HepG2 (cell line): ENCODE measurements at regions not wholly inside any gene's neighbourhood (a gene's known extent, or its start where the extent isn't known, plus 50 kb on each side); places are given as distances from the start of the nearest gene placed in this dataset.

Experiments used
- ATF1 ChIP-seq: IDR thresholded peaks from 2 replicates; pipeline ENCODE4 v1.6.1; 2016; ENCODE audit warnings: mild to moderate bottlenecking, control low read depth
- BCLAF1 ChIP-seq: fragments of 450-650 bp; IDR thresholded peaks from 2 replicates; pipeline ENCODE4 v1.6.1; 2017; ENCODE audit warnings: mild to moderate bottlenecking
- EHMT2 ChIP-seq: fragments of 200-600 bp; sonication (generic); IDR thresholded peaks from 2 replicates; pipeline ENCODE4 v1.7.0; 2017; ENCODE audit warnings: antibody characterized with exemption, low read depth, low read length, borderline replicate concordance
- GPN1 ChIP-seq: sonication (generic); formaldehyde crosslinking; IDR thresholded peaks from 2 replicates; pipeline ENCODE4 v1.5.1; 2020; ENCODE audit warnings: missing genetic modification reagents, borderline replicate concordance
- HDAC2 ChIP-seq: sonication (generic); formaldehyde crosslinking; IDR thresholded peaks from 2 replicates; pipeline ENCODE4 v1.4.0; 2020; ENCODE audit warnings: missing genetic modification reagents
- MAFG ChIP-seq: sonication (generic); formaldehyde crosslinking; IDR thresholded peaks from 2 replicates; pipeline ENCODE4 v1.5.1; 2020; ENCODE audit warnings: mild to moderate bottlenecking, missing genetic modification reagents
- MAZ ChIP-seq, 2 experiments: sonication (generic) in 1 of 2; formaldehyde crosslinking in 1 of 2; IDR thresholded peaks; 2 replicates each; pipeline versions ENCODE4 v1.5.0 to v1.6.1; 2012 to 2020; ENCODE audit warnings: low read depth in 2 of 2, mild to moderate bottlenecking in 2 of 2, borderline replicate concordance in 1 of 2, improper control_type of control experiment in 1 of 2, low read length in 1 of 2, missing genetic modification reagents in 1 of 2, moderate library complexity in 1 of 2
- NCOA1 ChIP-seq: sonication (generic); formaldehyde crosslinking; IDR thresholded peaks from 2 replicates; pipeline ENCODE4 v1.9.0; 2021; ENCODE audit warnings: missing genetic modification reagents
- SALL1 ChIP-seq: sonication (generic); formaldehyde crosslinking; IDR thresholded peaks from 2 replicates; pipeline ENCODE4 v1.8.0; 2022; ENCODE audit warnings: mild to moderate bottlenecking, missing genetic modification reagents
- SRY ChIP-seq: sonication (generic); formaldehyde crosslinking; IDR thresholded peaks from 2 replicates; pipeline ENCODE4 v1.8.0; 2022; ENCODE audit warnings: mild to moderate bottlenecking, missing genetic modification reagents
- ZNF205 ChIP-seq: IDR thresholded peaks from 2 replicates; pipeline ENCODE4 v1.6.1; 2018; ENCODE audit warnings: missing biosample characterization, missing genetic modification reagents
- ZNF232 ChIP-seq: sonication (generic); formaldehyde crosslinking; IDR thresholded peaks from 2 replicates; pipeline ENCODE4 v1.4.0; 2020; ENCODE audit warnings: missing genetic modification reagents, borderline replicate concordance
- ZNF335 ChIP-seq: sonication (generic); formaldehyde crosslinking; IDR thresholded peaks from 2 replicates; pipeline ENCODE4 v1.4.0; 2020; ENCODE audit warnings: missing genetic modification reagents
- ZNF629 ChIP-seq: sonication (generic); formaldehyde crosslinking; conservative IDR thresholded peaks from 2 replicates; pipeline ENCODE4 v1.5.0; 2020; ENCODE audit warnings: missing genetic modification reagents
- ZNF709 ChIP-seq: sonication (generic); formaldehyde crosslinking; IDR thresholded peaks from 2 replicates; pipeline ENCODE4 v1.5.0; 2020; ENCODE audit warnings: mild to moderate bottlenecking, missing genetic modification reagents
- ZNF768 ChIP-seq: sonication (generic); formaldehyde crosslinking; IDR thresholded peaks from 2 replicates; pipeline ENCODE4 v1.4.0; 2020; ENCODE audit warnings: missing genetic modification reagents
- ZNF772 ChIP-seq: sonication (generic); formaldehyde crosslinking; IDR thresholded peaks from 2 replicates; pipeline ENCODE4 v1.5.0; 2020; ENCODE audit warnings: mild to moderate bottlenecking, missing genetic modification reagents
- TF ChIP-seq, protein P1 (sequence below), 2 experiments: IDR thresholded peaks; 2 replicates each; pipeline ENCODE4 v1.6.1; 2011 to 2012; ENCODE audit warnings: low read length in 2 of 2, borderline replicate concordance in 1 of 2, low read depth in 1 of 2, mild to moderate bottlenecking in 1 of 2, moderate library complexity in 1 of 2
- TF ChIP-seq, protein P2 (sequence below): sonication (generic); formaldehyde crosslinking; IDR thresholded peaks from 2 replicates; pipeline ENCODE4 v1.5.0; 2020; ENCODE audit warnings: missing genetic modification reagents, mild to moderate bottlenecking, borderline replicate concordance
- TF ChIP-seq, protein P3 (sequence below): sonication (generic); formaldehyde crosslinking; IDR thresholded peaks from 2 replicates; pipeline ENCODE4 v1.9.0; 2021; ENCODE audit warnings: missing genetic modification reagents, borderline replicate concordance

DNA sequence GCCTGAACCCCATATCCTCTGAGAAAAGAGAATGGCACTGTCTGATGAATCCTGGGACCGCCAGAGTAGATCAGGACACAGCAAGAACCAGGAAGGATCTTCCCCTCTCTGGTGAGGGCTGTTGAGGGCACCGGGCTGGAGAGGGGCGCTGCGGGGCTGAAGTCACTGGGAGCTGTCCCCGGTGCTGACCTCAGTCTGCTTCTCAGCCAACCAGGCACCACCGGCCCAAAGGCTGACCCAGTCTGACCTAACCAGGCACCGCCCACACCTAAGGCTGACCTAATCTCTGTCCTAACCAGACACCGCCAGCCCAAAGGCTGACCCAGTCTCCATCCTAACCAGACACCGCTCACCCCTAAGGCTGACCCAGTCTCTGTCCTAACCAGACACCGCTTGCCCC is 82.8 kb downstream of the CPZ start (continued):
- TF ChIP-seq, protein P1, sequence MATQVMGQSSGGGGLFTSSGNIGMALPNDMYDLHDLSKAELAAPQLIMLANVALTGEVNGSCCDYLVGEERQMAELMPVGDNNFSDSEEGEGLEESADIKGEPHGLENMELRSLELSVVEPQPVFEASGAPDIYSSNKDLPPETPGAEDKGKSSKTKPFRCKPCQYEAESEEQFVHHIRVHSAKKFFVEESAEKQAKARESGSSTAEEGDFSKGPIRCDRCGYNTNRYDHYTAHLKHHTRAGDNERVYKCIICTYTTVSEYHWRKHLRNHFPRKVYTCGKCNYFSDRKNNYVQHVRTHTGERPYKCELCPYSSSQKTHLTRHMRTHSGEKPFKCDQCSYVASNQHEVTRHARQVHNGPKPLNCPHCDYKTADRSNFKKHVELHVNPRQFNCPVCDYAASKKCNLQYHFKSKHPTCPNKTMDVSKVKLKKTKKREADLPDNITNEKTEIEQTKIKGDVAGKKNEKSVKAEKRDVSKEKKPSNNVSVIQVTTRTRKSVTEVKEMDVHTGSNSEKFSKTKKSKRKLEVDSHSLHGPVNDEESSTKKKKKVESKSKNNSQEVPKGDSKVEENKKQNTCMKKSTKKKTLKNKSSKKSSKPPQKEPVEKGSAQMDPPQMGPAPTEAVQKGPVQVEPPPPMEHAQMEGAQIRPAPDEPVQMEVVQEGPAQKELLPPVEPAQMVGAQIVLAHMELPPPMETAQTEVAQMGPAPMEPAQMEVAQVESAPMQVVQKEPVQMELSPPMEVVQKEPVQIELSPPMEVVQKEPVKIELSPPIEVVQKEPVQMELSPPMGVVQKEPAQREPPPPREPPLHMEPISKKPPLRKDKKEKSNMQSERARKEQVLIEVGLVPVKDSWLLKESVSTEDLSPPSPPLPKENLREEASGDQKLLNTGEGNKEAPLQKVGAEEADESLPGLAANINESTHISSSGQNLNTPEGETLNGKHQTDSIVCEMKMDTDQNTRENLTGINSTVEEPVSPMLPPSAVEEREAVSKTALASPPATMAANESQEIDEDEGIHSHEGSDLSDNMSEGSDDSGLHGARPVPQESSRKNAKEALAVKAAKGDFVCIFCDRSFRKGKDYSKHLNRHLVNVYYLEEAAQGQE (IDR thresholded peaks at IDR 0.05; ENCODE audit: borderline replicate concordance in 1 of 2, low read depth in 1 of 2, low read length in 2 of 2) = peak; percentile 96 to 98
- TF ChIP-seq NCOA1 (CRISPR knock-in tag) = no peak
- 0 out of 2 replicates have a peak, but pooled peaks have one; percentile 41 for TF ChIP-seq SRY (CRISPR knock-in tag)
- no peak for TF ChIP-seq ZNF709 (CRISPR knock-in tag)
- peak; percentile 65; the same call in 1 of the 2 replicates for TF ChIP-seq ZNF232 (CRISPR knock-in tag)
- TF ChIP-seq BCLAF1 = no peak
- TF ChIP-seq, protein P2, sequence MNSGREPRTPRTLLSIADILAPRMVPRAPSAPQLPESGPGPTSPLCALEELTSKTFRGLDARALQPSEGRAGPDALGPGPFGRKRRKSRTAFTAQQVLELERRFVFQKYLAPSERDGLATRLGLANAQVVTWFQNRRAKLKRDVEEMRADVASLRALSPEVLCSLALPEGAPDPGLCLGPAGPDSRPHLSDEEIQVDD = peak; percentile 55; the same call in 1 of the 2 replicates
- peak; percentile 26; the same call in 1 of the 2 replicates for TF ChIP-seq HDAC2 (CRISPR knock-in tag)
- no peak for TF ChIP-seq ATF1 (CRISPR knock-in tag)
- no peak for TF ChIP-seq ZNF629 (CRISPR knock-in tag)
- peak; percentile 29; the same call in 1 of the 2 replicates for TF ChIP-seq SALL1 (CRISPR knock-in tag)
- no peak for TF ChIP-seq ZNF335 (CRISPR knock-in tag)
- TF ChIP-seq ZNF768 (CRISPR knock-in tag) = peak; percentile 20; the same call in 1 of the 2 replicates
- peak; percentile 35; the same call in 1 of the 2 replicates for TF ChIP-seq ZNF772 (CRISPR knock-in tag)
- peak; percentile 74; the same call in 1 of the 2 replicates for TF ChIP-seq EHMT2
- 0 out of 2 replicates have a peak, but pooled peaks have one; percentile 20 for TF ChIP-seq MAFG
- TF ChIP-seq, protein P3, sequence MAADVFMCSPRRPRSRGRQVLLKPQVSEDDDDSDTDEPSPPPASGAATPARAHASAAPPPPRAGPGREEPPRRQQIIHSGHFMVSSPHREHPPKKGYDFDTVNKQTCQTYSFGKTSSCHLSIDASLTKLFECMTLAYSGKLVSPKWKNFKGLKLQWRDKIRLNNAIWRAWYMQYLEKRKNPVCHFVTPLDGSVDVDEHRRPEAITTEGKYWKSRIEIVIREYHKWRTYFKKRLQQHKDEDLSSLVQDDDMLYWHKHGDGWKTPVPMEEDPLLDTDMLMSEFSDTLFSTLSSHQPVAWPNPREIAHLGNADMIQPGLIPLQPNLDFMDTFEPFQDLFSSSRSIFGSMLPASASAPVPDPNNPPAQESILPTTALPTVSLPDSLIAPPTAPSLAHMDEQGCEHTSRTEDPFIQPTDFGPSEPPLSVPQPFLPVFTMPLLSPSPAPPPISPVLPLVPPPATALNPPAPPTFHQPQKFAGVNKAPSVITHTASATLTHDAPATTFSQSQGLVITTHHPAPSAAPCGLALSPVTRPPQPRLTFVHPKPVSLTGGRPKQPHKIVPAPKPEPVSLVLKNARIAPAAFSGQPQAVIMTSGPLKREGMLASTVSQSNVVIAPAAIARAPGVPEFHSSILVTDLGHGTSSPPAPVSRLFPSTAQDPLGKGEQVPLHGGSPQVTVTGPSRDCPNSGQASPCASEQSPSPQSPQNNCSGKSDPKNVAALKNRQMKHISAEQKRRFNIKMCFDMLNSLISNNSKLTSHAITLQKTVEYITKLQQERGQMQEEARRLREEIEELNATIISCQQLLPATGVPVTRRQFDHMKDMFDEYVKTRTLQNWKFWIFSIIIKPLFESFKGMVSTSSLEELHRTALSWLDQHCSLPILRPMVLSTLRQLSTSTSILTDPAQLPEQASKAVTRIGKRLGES (CRISPR knock-in tag) = 0 out of 2 replicates have a peak, but pooled peaks have one; percentile 35
- TF ChIP-seq ZNF205 (CRISPR knock-in tag) = no peak
- TF ChIP-seq GPN1 (CRISPR knock-in tag) = no peak
- TF ChIP-seq MAZ (IDR thresholded peaks at IDR 0.05; ENCODE audit: borderline replicate concordance, low read depth, low read length) = no peak
- no peak for TF ChIP-seq MAZ (CRISPR knock-in tag; IDR thresholded peaks at IDR 0.05; ENCODE audit: low read depth)
